ENCODE measurements at regions not wholly inside any gene's neighbourhood (a gene's known extent, or its start where the extent isn't known, plus 50 kb on each side); places are given as distances from the start of the nearest gene placed in this dataset.

- TF ChIP-seq, protein P1, sequence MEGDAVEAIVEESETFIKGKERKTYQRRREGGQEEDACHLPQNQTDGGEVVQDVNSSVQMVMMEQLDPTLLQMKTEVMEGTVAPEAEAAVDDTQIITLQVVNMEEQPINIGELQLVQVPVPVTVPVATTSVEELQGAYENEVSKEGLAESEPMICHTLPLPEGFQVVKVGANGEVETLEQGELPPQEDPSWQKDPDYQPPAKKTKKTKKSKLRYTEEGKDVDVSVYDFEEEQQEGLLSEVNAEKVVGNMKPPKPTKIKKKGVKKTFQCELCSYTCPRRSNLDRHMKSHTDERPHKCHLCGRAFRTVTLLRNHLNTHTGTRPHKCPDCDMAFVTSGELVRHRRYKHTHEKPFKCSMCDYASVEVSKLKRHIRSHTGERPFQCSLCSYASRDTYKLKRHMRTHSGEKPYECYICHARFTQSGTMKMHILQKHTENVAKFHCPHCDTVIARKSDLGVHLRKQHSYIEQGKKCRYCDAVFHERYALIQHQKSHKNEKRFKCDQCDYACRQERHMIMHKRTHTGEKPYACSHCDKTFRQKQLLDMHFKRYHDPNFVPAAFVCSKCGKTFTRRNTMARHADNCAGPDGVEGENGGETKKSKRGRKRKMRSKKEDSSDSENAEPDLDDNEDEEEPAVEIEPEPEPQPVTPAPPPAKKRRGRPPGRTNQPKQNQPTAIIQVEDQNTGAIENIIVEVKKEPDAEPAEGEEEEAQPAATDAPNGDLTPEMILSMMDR (conservative IDR thresholded peaks at IDR 0.05 in 1 of 2, IDR thresholded peaks at IDR 0.05 in 1 of 2; ENCODE audit: extremely low read depth in 1 of 2, insufficient read depth in 1 of 2, low read depth in 1 of 2, low read length in 2 of 2) = no peak
- TF ChIP-seq EZH2 (IDR thresholded peaks at IDR 0.05; ENCODE audit: borderline replicate concordance, low read length) = no peak
These were observed 337.8 kb upstream of the PAPPA start for GRCh38 chr9:115815786-115816185.

All from mammary epithelial cell (primary cell).